GM18505 (cell line): ENCODE measurements at regions not wholly inside any gene's neighbourhood (a gene's known extent, or its start where the extent isn't known, plus 50 kb on each side); places are given as distances from the start of the nearest gene placed in this dataset.

Experiments used
- ATAC-seq: cut with Tn5 transposase; IDR thresholded peaks from one replicate; pipeline ENCODE4 v1.9.1; 2021; ENCODE audit not compliant: unreplicated experiment
- POLR2A ChIP-seq: IDR thresholded peaks from 4 replicates; pipeline ENCODE4 v1.6.1; 2011; ENCODE audit warnings: borderline replicate concordance; ENCODE audit not compliant: insufficient read depth, insufficient read length; ENCODE audit errors: extremely low read depth

DNA sequence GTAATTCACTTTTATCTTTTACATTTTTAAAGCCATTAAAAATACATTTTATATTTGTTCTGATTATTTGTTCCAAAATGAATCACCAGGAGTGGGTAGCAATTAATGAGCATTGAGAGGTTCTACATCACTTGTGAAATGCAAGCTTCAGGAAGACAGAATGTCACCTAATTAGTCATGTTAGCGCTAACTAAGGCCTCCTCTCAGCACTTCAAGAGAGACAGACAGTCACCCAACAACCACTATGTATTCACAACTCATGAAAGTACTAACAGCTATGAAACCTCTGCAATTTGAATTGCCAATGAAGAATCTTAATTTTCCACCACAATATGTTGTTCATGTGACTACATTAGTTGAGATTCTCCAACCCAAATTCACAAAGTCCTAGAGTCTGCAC, 611.0 kb downstream of the KCNJ3 start:
- ATAC-seq = no peak
- TF ChIP-seq POLR2A = no peak

DNA sequence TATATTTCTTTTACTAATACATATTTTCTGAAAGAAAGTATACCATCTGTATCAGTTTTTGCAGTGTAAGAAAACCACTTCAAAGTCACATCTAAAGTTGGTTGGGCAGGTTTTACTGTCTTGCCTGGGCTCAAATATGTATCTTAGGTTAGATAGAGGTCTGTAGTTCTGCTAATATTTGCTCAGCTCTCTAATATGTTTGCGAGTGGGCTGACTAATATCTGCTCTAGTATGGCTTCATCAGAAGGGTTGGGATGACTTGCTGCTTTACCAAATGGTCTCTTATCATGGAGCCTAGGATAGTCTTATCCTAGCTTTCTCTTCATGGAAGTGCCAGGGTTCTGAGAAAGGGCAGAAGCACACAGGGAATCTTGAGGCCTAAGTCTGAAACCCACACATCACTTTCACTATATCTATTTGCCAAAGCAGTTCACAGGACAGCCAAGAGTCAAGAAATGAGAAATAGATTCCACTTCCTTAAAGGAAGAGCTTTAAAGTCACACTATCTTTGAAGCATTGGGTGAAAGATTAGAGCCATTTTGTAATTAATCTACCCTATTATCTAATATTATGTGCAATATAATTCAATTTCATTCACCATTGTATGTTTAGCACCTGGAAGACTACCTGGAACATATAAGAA, 610.0 kb downstream of the KCNJ3 start:
- no peak for TF ChIP-seq POLR2A
- no peak for ATAC-seq

DNA sequence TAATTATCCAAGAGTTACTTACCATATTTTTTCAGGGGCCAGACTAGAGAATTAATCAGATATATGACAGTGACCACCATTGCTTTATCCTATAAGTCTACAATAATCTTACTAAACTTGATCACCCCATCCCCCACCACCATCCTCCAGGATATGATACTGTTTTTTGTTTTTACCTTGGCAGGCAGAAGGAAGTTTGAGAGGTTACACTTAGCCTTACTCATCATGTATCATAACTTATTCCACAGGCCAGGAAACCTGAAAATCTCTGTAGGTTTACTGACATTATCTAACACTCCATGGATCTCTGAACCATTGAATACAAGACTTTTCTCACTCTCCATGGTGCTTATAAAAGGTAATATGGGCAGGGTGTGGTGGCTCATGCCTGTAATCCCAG, 602.7 kb downstream of the KCNJ3 start:
- ATAC-seq = no peak
- no peak for TF ChIP-seq POLR2A

DNA sequence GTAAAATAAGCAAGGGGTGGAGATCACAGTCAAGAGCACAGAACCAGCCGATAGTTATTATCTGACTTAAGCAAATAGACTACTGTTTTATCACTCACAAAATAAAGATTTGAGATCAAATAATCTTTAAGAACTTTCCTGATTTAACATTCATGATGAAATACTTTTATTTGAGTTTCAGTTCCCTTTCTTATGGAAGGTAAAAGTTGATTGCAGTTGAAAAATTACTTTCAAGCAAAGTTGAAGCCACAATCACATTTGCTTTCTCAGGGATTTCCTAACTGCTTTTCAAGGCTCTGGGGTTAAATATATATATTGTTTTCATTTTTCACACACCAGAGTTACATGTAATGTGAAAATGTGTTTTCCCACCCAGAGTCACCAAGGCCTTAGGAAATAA, 599.5 kb downstream of the KCNJ3 start:
- TF ChIP-seq POLR2A = no peak
- ATAC-seq = no peak

DNA sequence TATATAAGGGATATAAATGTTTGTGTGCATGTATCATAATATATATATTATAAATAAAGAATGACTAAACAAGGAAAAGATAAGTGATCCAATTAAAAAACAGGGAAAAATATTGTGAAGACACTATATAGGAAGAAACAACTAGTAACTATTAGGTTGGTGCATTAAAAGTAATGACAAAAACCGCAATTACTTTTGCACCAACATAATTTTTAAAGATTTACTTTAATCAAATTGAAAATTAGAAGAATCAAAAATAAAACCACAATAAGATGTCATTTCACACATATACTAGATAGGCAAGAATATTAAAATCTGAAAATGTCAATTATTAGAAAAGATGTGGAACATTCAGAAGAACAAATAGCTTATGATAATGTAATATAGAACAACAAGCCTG, 595.9 kb downstream of the KCNJ3 start:
- ATAC-seq = no peak
- no peak for TF ChIP-seq POLR2A

DNA sequence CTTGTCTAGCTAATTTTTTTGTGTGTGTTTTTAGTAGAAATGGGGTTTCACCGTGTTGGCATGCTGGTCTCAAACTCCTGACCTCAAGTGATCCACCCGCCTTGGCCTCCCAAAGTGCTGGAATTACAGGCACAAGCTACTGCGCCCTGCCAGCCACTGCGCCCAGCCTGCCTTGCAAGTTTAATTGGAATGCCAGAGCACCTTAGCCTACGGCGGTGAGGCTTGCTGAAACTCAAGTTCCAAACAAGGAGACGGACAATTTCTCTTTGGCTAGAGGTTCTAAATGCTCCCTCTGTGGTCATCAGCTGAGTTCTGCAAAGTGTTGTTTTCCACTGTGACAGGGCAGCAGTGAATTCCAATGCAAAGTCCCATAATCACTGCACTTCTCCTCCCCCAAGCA, 583.4 kb downstream of the KCNJ3 start:
- ATAC-seq = no peak
- no peak for TF ChIP-seq POLR2A

DNA sequence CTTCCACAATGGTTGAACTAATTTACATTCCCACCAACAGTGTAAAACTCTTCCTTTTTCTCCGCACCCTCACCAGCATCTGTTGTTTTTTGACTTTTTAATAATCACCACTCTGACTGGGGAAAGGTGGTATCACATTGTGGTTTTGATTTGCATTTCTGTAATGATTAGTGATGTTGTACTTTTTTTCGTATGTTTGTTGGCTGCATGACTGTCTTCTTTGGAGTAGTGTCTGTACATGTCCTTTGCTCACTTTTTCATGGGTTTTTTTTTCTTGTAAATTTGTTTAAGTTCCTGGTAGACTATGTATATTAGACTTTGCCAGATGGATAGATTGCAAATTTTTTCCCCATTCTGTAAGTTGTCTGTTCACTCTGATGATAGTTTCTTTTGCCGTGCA, 574.8 kb downstream of the KCNJ3 start:
- no peak for TF ChIP-seq POLR2A
- ATAC-seq = no peak

DNA sequence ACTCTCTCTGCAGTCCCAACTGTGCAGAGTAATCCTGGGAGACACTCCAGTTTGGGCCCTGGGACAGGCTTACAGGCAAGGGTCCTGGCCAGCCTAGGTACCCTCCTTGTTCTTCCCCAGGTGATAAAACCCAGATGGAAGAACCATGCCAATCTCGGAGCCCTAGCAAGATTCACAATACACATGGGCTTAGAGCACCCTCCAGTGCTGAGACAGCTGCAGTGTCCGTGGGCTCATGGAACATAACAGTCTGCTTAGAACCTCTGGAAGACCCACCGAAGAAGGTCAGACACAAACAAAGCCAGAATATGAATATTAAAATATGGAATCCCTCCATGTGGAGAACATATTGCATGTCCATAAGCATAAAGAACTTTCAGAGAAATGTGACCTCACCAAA, 568.1 kb downstream of the KCNJ3 start:
- TF ChIP-seq POLR2A = no peak

DNA sequence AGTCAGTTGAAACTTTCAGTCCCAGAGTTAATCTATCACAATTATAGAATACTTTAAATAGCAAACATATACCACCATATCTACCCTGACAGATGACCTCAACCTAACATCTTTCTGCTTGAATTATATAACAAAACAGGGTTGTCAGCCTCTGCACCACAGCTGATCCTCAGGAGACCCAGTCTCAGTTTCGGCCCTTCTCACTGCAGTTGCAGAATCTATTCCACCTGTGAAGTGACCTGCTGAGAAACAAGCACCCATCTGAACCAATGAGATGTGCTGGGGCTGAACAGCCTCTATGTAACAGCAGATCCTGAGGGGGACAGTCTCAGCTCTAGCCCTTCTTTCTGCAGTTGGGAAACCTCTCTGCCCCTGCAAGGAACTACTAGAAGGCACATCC, 567.6 kb downstream of the KCNJ3 start:
- TF ChIP-seq POLR2A = no peak
- no peak for ATAC-seq

More for the DNA sequence above, 568.1 kb downstream of the KCNJ3 start:
- ATAC-seq = no peak

DNA sequence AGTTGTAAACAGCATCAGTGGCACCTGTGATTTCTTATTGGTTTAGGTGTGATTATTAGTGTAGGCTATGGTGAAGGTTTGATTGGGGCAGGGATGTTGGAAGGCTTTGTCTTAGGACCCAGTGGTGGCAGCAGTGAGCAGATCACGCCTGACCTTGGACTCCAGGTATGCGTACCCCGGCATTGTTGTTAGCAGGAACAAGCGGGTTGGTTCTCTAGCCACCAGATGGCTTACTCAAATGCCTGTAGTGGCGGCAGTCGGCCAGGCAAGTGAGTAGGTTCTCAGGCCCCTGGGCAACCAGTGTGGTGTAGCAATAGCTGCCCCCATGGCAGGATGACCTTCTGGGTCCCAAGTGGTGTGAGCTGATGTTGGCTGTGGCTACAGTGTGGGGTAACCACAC, 558.3 kb downstream of the KCNJ3 start:
- TF ChIP-seq POLR2A = no peak
- no peak for ATAC-seq

DNA sequence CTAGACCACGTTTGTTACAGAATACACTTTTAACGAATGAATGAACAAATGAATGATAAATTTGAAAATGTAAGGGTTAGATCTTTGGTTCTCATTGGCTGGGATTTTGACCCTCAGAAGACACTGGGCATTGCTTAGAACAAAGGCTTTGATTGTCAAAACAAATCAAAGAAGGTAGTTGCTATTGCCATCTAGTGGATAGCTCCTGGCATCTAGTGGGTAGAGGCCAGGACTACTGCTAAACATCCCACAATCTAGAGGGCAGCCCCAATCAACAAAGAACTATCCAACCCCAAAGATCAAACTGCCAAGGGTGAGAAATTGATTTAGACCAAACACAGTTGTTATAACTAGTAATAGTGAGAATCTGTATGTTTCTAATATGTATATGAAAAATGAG, 552.3 kb downstream of the KCNJ3 start:
- ATAC-seq = peak; percentile 78
- no peak for TF ChIP-seq POLR2A

DNA sequence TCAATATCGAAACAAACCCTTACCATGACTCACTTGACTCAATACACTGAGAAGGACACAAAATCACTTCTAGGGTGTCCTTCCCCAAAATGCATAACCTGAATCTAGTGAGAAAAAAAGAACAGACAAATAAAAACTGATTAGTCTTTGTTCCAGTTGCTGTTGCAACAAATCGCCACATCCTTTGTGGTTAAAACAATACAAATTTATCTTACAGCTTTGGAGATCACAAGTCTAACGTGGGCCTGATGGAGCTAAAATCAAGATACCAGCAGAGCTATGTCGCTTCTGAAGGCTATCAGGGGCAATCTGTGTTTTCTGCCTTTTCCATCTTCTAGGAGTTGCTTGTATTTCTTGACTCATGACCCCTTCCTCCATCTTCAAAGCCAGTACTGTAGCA, 541.7 kb downstream of the KCNJ3 start:
- ATAC-seq = no peak
- TF ChIP-seq POLR2A = no peak

DNA sequence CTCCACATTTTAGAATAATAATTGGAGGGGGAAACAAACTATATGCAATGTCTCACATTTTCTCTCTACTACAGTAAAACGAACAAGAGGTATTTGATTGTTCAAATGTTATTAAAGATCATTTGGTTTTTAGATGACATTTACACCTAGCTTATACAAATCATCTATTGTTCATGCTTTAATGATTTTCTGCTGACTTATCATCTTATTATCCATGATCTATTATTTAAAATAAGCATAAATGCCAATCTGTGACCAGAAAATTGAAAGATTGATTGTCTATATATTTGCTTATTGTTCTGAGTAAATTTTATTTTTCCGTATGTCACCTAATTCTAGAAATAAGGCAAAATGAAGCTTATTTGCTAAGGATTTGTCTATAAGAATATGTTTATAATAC, 537.2 kb downstream of the KCNJ3 start:
- TF ChIP-seq POLR2A = no peak
- no peak for ATAC-seq

DNA sequence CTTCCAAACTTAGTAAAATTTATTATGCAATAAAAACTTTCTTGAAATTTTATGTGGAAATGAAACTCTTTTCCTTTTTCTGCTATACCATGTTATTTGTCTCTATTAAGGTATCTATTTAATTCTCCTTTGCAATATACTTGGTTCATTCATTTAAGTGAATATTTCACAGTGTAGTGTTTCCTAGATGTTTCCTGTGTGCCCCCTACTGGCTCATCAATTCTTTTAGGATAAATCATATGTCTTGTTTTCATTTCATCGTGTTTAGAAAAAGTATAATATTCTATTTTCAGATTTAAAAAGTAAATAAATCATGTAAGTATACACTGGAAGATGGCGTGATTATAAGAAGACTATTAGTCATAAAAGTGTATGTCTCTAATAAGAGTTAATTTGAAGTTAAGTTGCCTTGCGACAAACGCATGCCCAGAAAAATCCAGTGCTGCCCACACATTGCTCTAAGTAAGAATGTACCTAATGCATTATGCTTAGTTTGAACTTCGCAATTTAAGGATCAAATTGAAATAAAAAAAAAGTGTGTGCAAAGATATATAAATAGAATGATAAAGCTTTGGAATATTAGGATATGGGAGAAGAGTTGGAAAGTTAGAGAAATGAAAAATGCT, 525.4 kb downstream of the KCNJ3 start:
- no peak for TF ChIP-seq POLR2A
- ATAC-seq = no peak
